NT2/D1 (cell line): ENCODE measurements at regions not wholly inside any gene's neighbourhood (a gene's known extent, or its start where the extent isn't known, plus 50 kb on each side); places are given as distances from the start of the nearest gene placed in this dataset.

Experiments used
- SUZ12 ChIP-seq: IDR thresholded peaks from 2 replicates; pipeline ENCODE4 v1.6.1; 2011; ENCODE audit not compliant: insufficient read length, insufficient read depth; ENCODE audit errors: extremely low read depth
- YY1 ChIP-seq: IDR thresholded peaks from 2 replicates; pipeline ENCODE4 v1.6.1; 2011; ENCODE audit not compliant: insufficient read length, insufficient read depth
- ZNF274 ChIP-seq: IDR thresholded peaks from 2 replicates; pipeline ENCODE4 v1.6.1; 2011; ENCODE audit warnings: mild to moderate bottlenecking, low read depth, low read length

DNA sequence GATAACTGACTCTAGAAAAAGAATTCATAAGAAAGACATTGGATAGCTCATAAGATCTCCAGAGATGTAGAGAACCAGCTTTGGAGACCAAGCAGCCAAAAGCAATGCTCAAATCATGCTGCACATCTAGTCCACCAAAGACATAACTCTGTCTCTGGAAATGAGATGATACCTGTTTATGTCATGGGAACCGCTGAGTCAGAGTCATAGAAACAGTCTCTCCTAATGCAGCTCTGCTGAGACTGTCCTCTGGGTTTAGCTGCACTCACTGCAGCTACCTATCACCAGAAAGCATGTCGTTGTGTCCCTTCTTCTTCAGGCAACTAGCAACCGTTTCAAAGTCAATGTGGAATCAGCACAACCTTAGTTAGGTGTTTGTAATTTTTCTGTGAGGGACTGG is 218.5 kb upstream of the ROBO1 start:
- TF ChIP-seq SUZ12 (no peak), ZNF274 (no peak), YY1 (no peak)
